ENCODE measurements at regions not wholly inside any gene's neighbourhood (a gene's known extent, or its start where the extent isn't known, plus 50 kb on each side); places are given as distances from the start of the nearest gene placed in this dataset.

- Histone ChIP-seq H3K27ac (no peak overlapping the region), H3K4me1 (no peaks in the 10 kb centered on the region), H3K9me3 (no peaks in the 10 kb centered on the region)
Measured at GRCh38 chr13:39894586-39894985, 239.1 kb downstream of the COG6 start.

DNA sequence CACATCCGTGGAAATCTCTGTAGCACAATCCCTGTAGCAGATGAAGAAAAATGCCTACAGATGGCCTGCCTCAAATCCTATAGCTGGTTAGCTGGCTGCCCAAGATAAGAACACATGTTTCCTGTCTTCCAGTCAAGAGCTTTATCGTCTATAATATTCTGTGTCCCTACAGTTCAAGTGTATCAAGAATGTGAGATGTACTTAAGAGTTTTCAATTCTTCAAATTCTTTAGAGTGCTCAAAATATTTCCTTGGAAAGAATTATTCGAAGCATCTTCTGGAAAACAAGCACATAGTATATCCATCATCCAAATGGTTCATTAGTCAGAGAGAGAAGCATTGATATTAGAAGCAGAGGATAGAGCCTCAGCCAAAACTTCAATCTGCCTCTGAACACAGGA lies 239.8 kb downstream of the COG6 start:
- Histone ChIP-seq H3K4me1 (no peaks in the 10 kb centered on the region), H3K27ac (no peak overlapping the region), H3K27me3 (no peaks in the 10 kb centered on the region), H3K9me3 (no peaks in the 10 kb centered on the region), H3K36me3 (no peaks in the 10 kb centered on the region), H3K4me3 (no peak overlapping the region)
- DNase-seq: no peak
- TF ChIP-seq, protein P1, sequence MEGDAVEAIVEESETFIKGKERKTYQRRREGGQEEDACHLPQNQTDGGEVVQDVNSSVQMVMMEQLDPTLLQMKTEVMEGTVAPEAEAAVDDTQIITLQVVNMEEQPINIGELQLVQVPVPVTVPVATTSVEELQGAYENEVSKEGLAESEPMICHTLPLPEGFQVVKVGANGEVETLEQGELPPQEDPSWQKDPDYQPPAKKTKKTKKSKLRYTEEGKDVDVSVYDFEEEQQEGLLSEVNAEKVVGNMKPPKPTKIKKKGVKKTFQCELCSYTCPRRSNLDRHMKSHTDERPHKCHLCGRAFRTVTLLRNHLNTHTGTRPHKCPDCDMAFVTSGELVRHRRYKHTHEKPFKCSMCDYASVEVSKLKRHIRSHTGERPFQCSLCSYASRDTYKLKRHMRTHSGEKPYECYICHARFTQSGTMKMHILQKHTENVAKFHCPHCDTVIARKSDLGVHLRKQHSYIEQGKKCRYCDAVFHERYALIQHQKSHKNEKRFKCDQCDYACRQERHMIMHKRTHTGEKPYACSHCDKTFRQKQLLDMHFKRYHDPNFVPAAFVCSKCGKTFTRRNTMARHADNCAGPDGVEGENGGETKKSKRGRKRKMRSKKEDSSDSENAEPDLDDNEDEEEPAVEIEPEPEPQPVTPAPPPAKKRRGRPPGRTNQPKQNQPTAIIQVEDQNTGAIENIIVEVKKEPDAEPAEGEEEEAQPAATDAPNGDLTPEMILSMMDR (IDR thresholded peaks at IDR 0.05): no peak

More at GRCh38 chr13:39894586-39894985, 239.1 kb downstream of the COG6 start:
- H3K27me3 ChIP-seq: no peaks in the 10 kb centered on the region
- DNase-seq: no peak
- no peak overlapping the region for H3K4me3 ChIP-seq
- H3K36me3 ChIP-seq: no peaks in the 10 kb centered on the region
- TF ChIP-seq, protein P1 (IDR thresholded peaks at IDR 0.05): no peak
- no peak for TF ChIP-seq POLR2A (IDR thresholded peaks at IDR 0.05)

DNA sequence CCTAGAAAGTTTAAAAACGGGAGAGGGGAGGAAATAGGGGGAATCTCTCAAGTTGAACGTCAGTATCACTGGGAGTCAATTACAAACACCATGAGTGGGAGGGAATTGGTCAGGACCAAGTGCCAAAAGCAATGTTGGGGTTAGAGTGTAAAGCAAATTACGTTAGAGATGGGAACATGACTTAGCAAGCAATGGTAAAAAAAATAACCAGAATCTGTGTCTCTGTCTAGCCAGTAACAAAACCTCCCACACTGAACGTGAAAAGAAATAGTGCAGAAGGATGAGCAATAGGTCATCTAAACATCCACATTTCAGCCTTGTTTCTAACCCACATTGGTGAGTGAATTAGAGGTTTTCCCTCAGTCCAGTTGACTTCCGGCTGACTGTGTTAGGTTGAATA lies 242.2 kb downstream of the COG6 start:
- no peak for DNase-seq
- no peaks in the 10 kb centered on the region for H3K27me3 ChIP-seq

GRCh38 chr13:39900106-39900750 lies 244.8 kb downstream of the COG6 start:
- Histone ChIP-seq H3K9me3 (no peaks in the 10 kb centered on the region), H3K27me3 (no peaks in the 10 kb centered on the region), H3K4me1 (no peaks in the 10 kb centered on the region), H3K4me3 (no peak overlapping the region), H3K36me3 (no peaks in the 10 kb centered on the region), H3K27ac (no peak overlapping the region)
- no peak for DNase-seq
- TF ChIP-seq, protein P1 (IDR thresholded peaks at IDR 0.05): no peak
- no peak for TF ChIP-seq POLR2A (IDR thresholded peaks at IDR 0.05)

More for the DNA sequence above, 242.2 kb downstream of the COG6 start:
- H3K9me3 ChIP-seq: no peaks in the 10 kb centered on the region
- TF ChIP-seq, protein P1 (IDR thresholded peaks at IDR 0.05): no peak
- TF ChIP-seq POLR2A (IDR thresholded peaks at IDR 0.05): no peak
- H3K36me3 ChIP-seq: no peaks in the 10 kb centered on the region
- H3K4me3 ChIP-seq: no peak overlapping the region
- H3K27ac ChIP-seq: no peak overlapping the region
- no peaks in the 10 kb centered on the region for H3K4me1 ChIP-seq

GRCh38 chr13:39904959-39905358 lies 249.5 kb downstream of the COG6 start:
- no peak for DNase-seq
- Histone ChIP-seq H3K4me3 (no peak overlapping the region), H3K27ac (no peak overlapping the region), H3K4me1 (no peaks in the 10 kb centered on the region), H3K27me3 (no peaks in the 10 kb centered on the region), H3K36me3 (no peaks in the 10 kb centered on the region), H3K9me3 (no peaks in the 10 kb centered on the region)
- no peak for TF ChIP-seq POLR2A (IDR thresholded peaks at IDR 0.05)
- TF ChIP-seq, protein P1 (IDR thresholded peaks at IDR 0.05): no peak

DNA sequence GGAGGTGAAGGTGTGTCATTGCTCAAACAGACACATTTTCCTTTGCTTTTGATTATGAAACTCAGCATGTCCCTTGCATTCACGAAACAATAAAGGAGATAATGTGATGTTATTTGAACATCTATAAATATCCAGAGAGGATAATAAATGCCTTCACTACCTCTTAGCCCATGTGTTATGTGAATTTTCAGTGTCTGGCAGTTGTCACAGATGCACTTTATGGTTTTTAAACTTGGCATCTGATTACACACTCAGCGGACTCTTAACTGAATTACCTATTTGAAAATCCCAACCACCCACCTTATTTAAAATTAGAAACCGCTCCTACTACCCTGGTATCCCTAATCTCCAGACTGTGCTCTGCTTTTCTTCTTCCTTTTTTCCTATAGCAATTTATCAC lies 254.2 kb downstream of the COG6 start:
- TF ChIP-seq POLR2A (IDR thresholded peaks at IDR 0.05): no peak
- TF ChIP-seq, protein P1 (IDR thresholded peaks at IDR 0.05): no peak
- no peaks in the 10 kb centered on the region for H3K27me3 ChIP-seq
- H3K4me1 ChIP-seq: no peaks in the 10 kb centered on the region
- no peaks in the 10 kb centered on the region for H3K36me3 ChIP-seq
- H3K27ac ChIP-seq: no peak overlapping the region
- DNase-seq: no peak
- no peak overlapping the region for H3K4me3 ChIP-seq
- no peaks in the 10 kb centered on the region for H3K9me3 ChIP-seq

Measured in Peyer's patch (tissue), 4 donors.